GM13976 (cell line): ENCODE measurements at regions not wholly inside any gene's neighbourhood (a gene's known extent, or its start where the extent isn't known, plus 50 kb on each side); places are given as distances from the start of the nearest gene placed in this dataset.
"Not testable (repeated sequence)": the region's sequence is repeated elsewhere in the genome, so short reads cannot be mapped to it uniquely, and the experiment has no call there.

Experiments used
- DNase-seq: peaks from one replicate; pipeline ENCODE4 v3.0.0; 2012; ENCODE audit warnings: low spot score
- CTCF ChIP-seq: IDR thresholded peaks from 2 replicates; pipeline ENCODE4 v1.5.1; 2012; ENCODE audit warnings: borderline replicate concordance, mild to moderate bottlenecking; ENCODE audit not compliant: insufficient read depth; ENCODE audit errors: extremely low read depth, missing control alignments, control extremely low read depth
- in situ Hi-C: fragments of 300-500 bp; cut with MboI; formaldehyde crosslinking; loops from one replicate; pipeline ENCODE4 v1.12.0; 2022; ENCODE audit warnings: low sequenced_read_pairs, mixed read lengths, inconsistent platforms; ENCODE audit not compliant: unreplicated experiment

GRCh38 chr1:69103213-69103612 lies 464.5 kb upstream of the LRRC7 start:
- no peak for TF ChIP-seq CTCF
- in situ Hi-C loops, result no loop called here
- no peak for DNase-seq

- TF ChIP-seq CTCF, result no peak
- in situ Hi-C loops, result no loop called here
- DNase-seq, result no peak
These were observed 463.9 kb upstream of the LRRC7 start for GRCh38 chr1:69103705-69104385.

- no peak for DNase-seq
- in situ Hi-C loops, result no loop called here
- TF ChIP-seq CTCF, result no peak
These were observed 462.8 kb upstream of the LRRC7 start for GRCh38 chr1:69104894-69105293.

GRCh38 chr1:69109277-69109676 lies 458.4 kb upstream of the LRRC7 start:
- in situ Hi-C loops, result no loop called here
- no peak for DNase-seq
- TF ChIP-seq CTCF, result no peak

GRCh38 chr1:69110851-69111250 lies 456.9 kb upstream of the LRRC7 start:
- no peak for TF ChIP-seq CTCF
- no peak for DNase-seq
- in situ Hi-C loops, result no loop called here

GRCh38 chr1:69120126-69120741 lies 447.5 kb upstream of the LRRC7 start:
- DNase-seq, in situ Hi-C loops: not testable (repeated sequence)

- DNase-seq, result no peak
- in situ Hi-C loops, result no loop called here
- TF ChIP-seq CTCF, result no peak
These were observed 446.9 kb upstream of the LRRC7 start for GRCh38 chr1:69120817-69121216.
